ENCODE measurements at regions not wholly inside any gene's neighbourhood (a gene's known extent, or its start where the extent isn't known, plus 50 kb on each side); places are given as distances from the start of the nearest gene placed in this dataset.

GRCh38 chr11:27217948-27218420, 145.0 kb downstream of the CCDC34 start:
- TF ChIP-seq CTCF (conservative IDR thresholded peaks at IDR 0.05; ENCODE audit: low read length): no peak
- no peak for TF ChIP-seq EZH2phosphoT487 (IDR thresholded peaks at IDR 0.05; ENCODE audit: borderline replicate concordance, low read depth, low read length)

Data from OCI-LY7 (cell line).